Pancreas (tissue), 10 donors: ENCODE measurements at regions not wholly inside any gene's neighbourhood (a gene's known extent, or its start where the extent isn't known, plus 50 kb on each side); places are given as distances from the start of the nearest gene placed in this dataset.

Source experiments
- ATAC-seq, 4 donors: fragments of 200-7000 bp; cut with Tn5 transposase; one replicate each; pipeline versions ENCODE4 v1.8.0 to v1.9.1; 2020; ENCODE audit warnings: mild to moderate bottlenecking in 4 of 4, moderate library complexity in 4 of 4
- DNase-seq, 6 donors: peaks; one replicate each; pipeline ENCODE4 v3.0.0-alpha.2; 2020
- FAIRE-seq: peaks from 2 replicates; lab custom pipeline; 2012; peaks lifted over from hg19 to GRCh38; lab: Jason Lieb, UNC
- H3K27ac ChIP-seq, 4 donors: fragments of 200-600 bp; sonication (generic); 1 replicate in 3 of 4; 2 replicates in 1 of 4; pipeline versions ENCODE4 v1.5.0 to v1.8.0; 2020
- H3K27me3 ChIP-seq, 4 donors: fragments of 200-600 bp; one replicate each; pipeline ENCODE4 v1.8.0; 2021
- H3K36me3 ChIP-seq, 3 donors: fragments of 200-600 bp; sonication (generic) in 1 of 3; one replicate each; pipeline versions ENCODE4 v1.5.0 to v1.8.0; 2020 to 2021
- H3K4me1 ChIP-seq, 3 donors: fragments of 200-600 bp; one replicate each; pipeline ENCODE4 v1.8.0; 2021
- H3K4me3 ChIP-seq, 4 donors: fragments of 200-600 bp; sonication (generic) in 2 of 4; one replicate each; pipeline versions ENCODE4 v1.5.0 to v1.8.0; 2020 to 2021
- H3K9me3 ChIP-seq, 4 donors: fragments of 200-600 bp; one replicate each; pipeline ENCODE4 v1.8.0; 2021
- WGBS, 2 donors: extraction: QIAGEN DNeasy Blood & Tissue Kit; methylation state at CpG; one replicate each; pipeline ENCODE4 v1.1.7; 2013; 5-methylcytosine and 5-hydroxymethylcytosine counted together
- intact Hi-C, 3 donors: fragments of 100-400 bp; cut with DNase I; formaldehyde crosslinking; loops; one replicate each; pipeline versions ENCODE4 v1.11.1 to v1.14.2; 2022
- TF ChIP-seq, protein P1 (sequence below), 4 donors: fragments of 200-600 bp; sonication (generic) in 3 of 4; IDR thresholded peaks; one replicate each; pipeline versions ENCODE4 v1.5.0 to v1.8.0; 2021; ENCODE audit warnings: antibody characterized with exemption in 4 of 4
- donor health status: healthy with polysubstance abuse.
- donor health status: DM: no; HTN: no; CAD: no; lungs with moderate emphysema.
- donor health status: DM: no; HTN: no; CAD: no.
- donor health status: control.
- donor health status: control.
- donor health status: Bipolar disorder and iron deficiency.
- donor health status: DM: yes; HTN: yes; CAD: no.
- donor health status: DM: no; HTN: no; CAD: no.
- donor health status: DM: no; HTN: no; CAD: no.
- donor health status: DM: yes; HTN: yes; CAD: no.

DNA sequence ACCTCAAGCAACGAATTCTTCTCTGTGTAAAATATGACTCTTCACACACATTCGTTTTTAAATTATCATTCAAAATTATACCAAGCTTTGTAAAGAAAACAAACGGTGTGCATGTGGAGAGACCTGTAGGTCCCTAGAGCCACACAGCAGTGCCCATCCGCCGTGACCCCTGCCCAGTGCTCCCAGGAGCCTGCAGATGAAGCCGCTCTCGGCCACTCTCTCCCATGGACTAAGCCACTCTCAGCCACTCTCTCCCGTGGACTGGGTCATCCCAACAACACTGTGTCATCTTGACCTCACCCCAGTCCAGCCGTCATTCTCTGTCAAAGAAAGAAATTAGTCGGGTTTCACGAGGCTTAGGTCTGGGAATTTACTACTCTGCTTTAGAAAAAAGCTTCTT is 391.6 kb downstream of the BRD1 start:
- WGBS, 2 donors = 50 to 62% methylated on average over 11 of the region's 11 CpGs
- H3K36me3 ChIP-seq = no peaks in the 10 kb centered on the region
- TF ChIP-seq, protein P1, sequence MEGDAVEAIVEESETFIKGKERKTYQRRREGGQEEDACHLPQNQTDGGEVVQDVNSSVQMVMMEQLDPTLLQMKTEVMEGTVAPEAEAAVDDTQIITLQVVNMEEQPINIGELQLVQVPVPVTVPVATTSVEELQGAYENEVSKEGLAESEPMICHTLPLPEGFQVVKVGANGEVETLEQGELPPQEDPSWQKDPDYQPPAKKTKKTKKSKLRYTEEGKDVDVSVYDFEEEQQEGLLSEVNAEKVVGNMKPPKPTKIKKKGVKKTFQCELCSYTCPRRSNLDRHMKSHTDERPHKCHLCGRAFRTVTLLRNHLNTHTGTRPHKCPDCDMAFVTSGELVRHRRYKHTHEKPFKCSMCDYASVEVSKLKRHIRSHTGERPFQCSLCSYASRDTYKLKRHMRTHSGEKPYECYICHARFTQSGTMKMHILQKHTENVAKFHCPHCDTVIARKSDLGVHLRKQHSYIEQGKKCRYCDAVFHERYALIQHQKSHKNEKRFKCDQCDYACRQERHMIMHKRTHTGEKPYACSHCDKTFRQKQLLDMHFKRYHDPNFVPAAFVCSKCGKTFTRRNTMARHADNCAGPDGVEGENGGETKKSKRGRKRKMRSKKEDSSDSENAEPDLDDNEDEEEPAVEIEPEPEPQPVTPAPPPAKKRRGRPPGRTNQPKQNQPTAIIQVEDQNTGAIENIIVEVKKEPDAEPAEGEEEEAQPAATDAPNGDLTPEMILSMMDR (IDR thresholded peaks at IDR 0.05) = no peak
- no peaks in the 10 kb centered on the region for H3K9me3 ChIP-seq
- DNase-seq = no peak
- H3K4me3 ChIP-seq = no peak overlapping the region
- no peak for FAIRE-seq
- H3K27me3 ChIP-seq = peaks cover 0 to 9% (median 0%) of the 10 kb centered on the region in 4 donors
- intact Hi-C loops = no loop called here
- H3K4me1 ChIP-seq = no peaks in the 10 kb centered on the region
- H3K27ac ChIP-seq = no peak overlapping the region
- ATAC-seq = no peak

DNA sequence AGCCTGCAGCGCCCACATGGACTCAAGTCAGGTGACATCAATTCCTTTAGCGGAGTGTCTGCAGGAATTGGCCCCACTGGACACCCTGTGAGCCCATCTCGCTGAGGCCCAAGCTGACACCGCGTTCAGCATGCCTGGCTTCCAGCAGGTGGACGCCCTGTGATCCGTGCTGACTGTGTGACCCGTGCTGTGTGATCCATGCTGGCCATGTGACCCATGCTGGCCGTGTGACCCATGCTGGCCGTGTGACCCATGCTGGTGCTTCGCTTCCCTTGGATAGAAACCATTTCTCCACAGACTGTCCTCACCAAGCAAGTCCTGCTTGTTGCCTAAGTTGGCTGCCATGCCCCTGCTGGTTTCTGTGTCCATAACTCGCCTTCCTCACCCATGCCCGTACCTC is 392.1 kb downstream of the BRD1 start:
- TF ChIP-seq, protein P1 (IDR thresholded peaks at IDR 0.05) = no peak
- Histone ChIP-seq H3K4me1 (no peaks in the 10 kb centered on the region), H3K9me3 (no peaks in the 10 kb centered on the region), H3K4me3 (no peak overlapping the region), H3K27me3 (peaks cover 0 to 4% (median 0%) of the 10 kb centered on the region in 4 donors), H3K27ac (no peak overlapping the region), H3K36me3 (no peaks in the 10 kb centered on the region)
- FAIRE-seq (no peak), DNase-seq (no peak), ATAC-seq (no peak)
- 55 to 66% methylated on average over 13 of the region's 13 CpGs for WGBS, 2 donors
- intact Hi-C loops = no loop called here

DNA sequence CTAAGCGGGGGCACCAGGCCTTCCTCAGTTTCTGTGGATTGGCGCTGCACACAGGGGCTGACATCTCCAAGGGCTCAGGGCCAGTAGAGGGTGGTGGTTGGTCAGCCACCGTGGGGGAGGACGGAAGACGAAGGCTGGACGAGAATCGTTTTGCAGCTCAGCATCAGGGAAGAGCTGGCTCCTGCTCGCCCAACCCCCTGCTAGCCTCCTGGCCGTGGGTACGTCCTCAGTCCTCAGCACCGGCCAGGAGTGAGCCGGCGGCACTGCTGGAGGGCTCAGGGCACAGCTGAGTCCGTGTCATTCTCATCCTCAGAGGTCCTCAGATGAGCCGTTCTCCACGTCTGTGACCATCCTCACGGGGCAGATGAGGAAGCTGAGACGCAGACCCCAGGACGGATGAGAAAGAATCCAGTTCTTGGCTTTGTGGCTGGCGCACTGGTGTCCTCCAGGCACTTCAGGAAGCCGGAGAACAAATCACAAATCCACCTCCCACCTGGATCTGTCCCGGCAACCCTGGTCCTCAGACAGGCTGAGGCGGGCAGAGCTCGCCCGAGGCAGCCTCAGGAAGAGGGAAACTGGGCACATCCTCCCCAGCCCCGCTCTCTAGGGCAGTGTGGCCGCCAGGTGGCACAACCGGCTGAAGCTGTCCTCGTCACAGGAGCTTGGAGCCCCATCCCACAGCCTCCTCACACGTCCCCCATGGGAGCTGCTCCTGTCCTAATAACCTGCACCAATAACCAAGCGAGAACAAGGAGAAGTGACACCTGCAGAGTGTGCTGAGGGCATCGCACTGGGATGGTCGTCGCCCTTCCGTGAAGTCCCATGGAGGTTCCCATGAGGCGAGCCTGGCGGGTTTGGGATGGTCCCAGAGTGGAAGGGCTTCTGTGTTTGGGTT is 393.7 kb downstream of the BRD1 start:
- 63 to 69% methylated on average over 36 to 37 of the region's 37 CpGs for WGBS, 2 donors
- intact Hi-C loops = no loop called here
- no peaks in the 10 kb centered on the region for H3K4me1 ChIP-seq
- H3K36me3 ChIP-seq = no peaks in the 10 kb centered on the region
- DNase-seq (no peak), FAIRE-seq (no peak), ATAC-seq (no peak)
- no peaks in the 10 kb centered on the region for H3K27me3 ChIP-seq
- H3K27ac ChIP-seq = no peak overlapping the region
- TF ChIP-seq, protein P1 (IDR thresholded peaks at IDR 0.05) = no peak
- H3K4me3 ChIP-seq = no peak overlapping the region
- no peaks in the 10 kb centered on the region for H3K9me3 ChIP-seq

DNA sequence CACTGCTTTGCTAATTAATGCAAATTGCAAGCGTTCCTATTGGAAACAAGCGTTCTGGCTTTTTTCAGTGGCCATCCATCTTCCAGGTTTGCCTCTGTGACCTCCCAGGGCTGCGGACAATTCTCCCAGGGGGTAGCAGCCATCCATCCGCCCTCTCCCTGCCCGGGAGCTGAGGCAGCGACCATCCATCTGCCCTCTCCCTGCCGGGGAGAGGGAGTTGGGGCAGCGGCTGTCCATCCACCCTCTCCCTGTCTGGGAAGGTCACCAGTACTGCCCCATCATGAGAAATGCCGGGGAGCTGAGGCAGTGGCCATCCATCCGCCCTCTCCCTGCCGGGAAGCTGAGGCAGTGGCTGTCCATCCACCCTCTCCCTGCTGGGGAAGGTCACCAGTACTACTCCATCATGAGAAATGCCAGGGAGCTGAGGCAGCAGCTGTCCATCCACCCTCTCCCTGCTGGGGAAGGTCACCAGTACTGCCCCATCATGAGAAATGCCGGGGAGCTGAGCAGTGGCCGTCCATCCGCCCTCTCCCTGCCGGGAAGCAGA is 394.7 kb downstream of the BRD1 start:
- DNase-seq = no peak

More for the DNA sequence above, 394.7 kb downstream of the BRD1 start:
- intact Hi-C loops = no loop called here
- H3K36me3 ChIP-seq = no peaks in the 10 kb centered on the region
- 39 to 54% methylated on average over 11 to 15 of the region's 15 CpGs for WGBS, 2 donors
- H3K4me3 ChIP-seq = no peak overlapping the region
- H3K9me3 ChIP-seq = no peaks in the 10 kb centered on the region
- TF ChIP-seq, protein P1 (IDR thresholded peaks at IDR 0.05) = no peak
- H3K27ac ChIP-seq = no peak overlapping the region
- H3K27me3 ChIP-seq = no peaks in the 10 kb centered on the region
- no peak for FAIRE-seq
- ATAC-seq = no peak
- H3K4me1 ChIP-seq = no peaks in the 10 kb centered on the region
